ENCODE measurements at regions not wholly inside any gene's neighbourhood (a gene's known extent, or its start where the extent isn't known, plus 50 kb on each side); places are given as distances from the start of the nearest gene placed in this dataset.

GRCh38 chr2:207472343-207473048, 57.3 kb upstream of the CREB1 start:
- no peaks in the 10 kb centered on the region for H3K4me1 ChIP-seq
- H3K36me3 ChIP-seq: no peaks in the 10 kb centered on the region
- H3K27me3 ChIP-seq: no peaks in the 10 kb centered on the region
- no peak overlapping the region for H3K4me3 ChIP-seq
- H3K9me3 ChIP-seq (replicated peaks): no peaks in the 10 kb centered on the region
- H3K27ac ChIP-seq: no peak overlapping the region
- peak in 1 of 2 experiments; percentile 0 for DNase-seq

GRCh38 chr2:207473049-207473930, 56.5 kb upstream of the CREB1 start:
- no peaks in the 10 kb centered on the region for H3K9me3 ChIP-seq (replicated peaks)
- H3K4me1 ChIP-seq: no peaks in the 10 kb centered on the region
- no peak overlapping the region for H3K4me3 ChIP-seq
- DNase-seq: peak; percentile 20 to 52
- H3K27me3 ChIP-seq: no peaks in the 10 kb centered on the region
- no peaks in the 10 kb centered on the region for H3K36me3 ChIP-seq
- no peak overlapping the region for H3K27ac ChIP-seq

DNA sequence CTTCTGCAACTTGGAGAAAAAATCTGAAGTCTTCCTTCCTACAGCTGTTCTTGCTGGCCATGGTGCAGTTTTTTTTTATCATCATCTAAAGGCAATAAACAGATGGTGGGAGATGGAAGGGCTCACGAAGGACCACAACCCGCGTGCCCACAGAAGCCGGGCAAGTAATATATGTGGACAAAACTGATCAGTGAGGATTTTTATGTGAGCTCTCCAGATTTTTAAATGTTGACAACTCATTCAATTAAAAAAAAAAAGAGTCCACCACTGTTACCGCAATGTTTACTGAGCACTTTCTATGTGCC, 55.9 kb upstream of the CREB1 start:
- Histone ChIP-seq H3K9me3 (replicated peaks) (no peaks in the 10 kb centered on the region), H3K27ac (no peak overlapping the region), H3K4me1 (no peaks in the 10 kb centered on the region), H3K36me3 (no peaks in the 10 kb centered on the region), H3K4me3 (no peak overlapping the region), H3K27me3 (no peaks in the 10 kb centered on the region)
- DNase-seq: no peak

DNA sequence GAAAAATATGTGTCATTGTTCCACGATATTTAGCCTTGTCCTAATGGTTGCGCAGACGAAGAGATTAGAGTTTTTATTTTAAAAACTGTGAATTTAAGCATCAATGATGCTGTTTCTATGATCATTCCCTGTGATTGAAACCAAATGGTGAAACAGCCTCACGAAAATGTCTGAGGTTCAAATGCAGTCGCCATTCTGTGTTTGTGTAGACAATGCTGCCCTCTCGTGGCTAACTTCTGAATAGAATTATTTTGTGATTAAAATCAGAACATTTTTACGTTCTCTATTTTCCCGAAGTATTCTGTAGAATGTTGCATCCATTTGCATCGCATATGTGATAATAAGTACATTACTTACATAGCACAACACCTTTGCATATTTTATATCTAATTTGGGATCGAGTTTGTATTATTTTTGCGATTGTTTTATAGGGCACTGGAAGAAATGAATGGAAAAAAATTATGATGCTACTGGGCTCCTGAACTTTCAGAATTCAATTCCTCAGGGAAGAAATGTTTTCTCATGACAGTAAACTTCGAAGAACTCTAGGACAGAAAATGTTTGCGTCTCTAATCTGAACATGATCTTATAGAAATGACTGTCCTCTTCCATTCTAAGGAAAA, 54.8 kb upstream of the CREB1 start:
- Histone ChIP-seq H3K27me3 (no peaks in the 10 kb centered on the region), H3K9me3 (replicated peaks) (no peaks in the 10 kb centered on the region), H3K27ac (no peak overlapping the region), H3K4me3 (no peak overlapping the region), H3K4me1 (no peaks in the 10 kb centered on the region), H3K36me3 (no peaks in the 10 kb centered on the region)
- DNase-seq: peak; percentile 13 to 68

DNA sequence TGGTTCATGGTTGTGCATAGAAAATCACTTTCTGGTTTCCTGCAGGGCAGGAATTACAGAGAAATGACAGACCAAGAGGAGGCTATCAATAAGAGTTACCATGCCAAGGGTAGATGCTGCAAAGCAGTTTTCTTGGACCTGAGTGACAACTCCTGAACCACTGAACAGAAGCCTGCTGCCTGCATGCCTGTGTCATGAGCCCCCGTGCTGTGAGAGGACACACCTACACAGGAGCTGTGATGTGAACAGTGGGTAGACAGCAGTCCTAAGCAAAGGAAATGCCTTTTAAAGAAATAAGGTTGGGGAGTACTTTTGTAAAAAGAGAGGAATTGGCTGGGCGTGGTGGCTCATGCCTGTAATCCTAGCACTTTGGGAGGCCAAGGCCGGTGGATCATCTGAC, 54.2 kb upstream of the CREB1 start:
- no peaks in the 10 kb centered on the region for H3K9me3 ChIP-seq (replicated peaks)
- H3K36me3 ChIP-seq: no peaks in the 10 kb centered on the region
- H3K27ac ChIP-seq: no peak overlapping the region
- no peak for DNase-seq
- no peaks in the 10 kb centered on the region for H3K4me1 ChIP-seq
- H3K27me3 ChIP-seq: no peaks in the 10 kb centered on the region
- H3K4me3 ChIP-seq: no peak overlapping the region

DNA sequence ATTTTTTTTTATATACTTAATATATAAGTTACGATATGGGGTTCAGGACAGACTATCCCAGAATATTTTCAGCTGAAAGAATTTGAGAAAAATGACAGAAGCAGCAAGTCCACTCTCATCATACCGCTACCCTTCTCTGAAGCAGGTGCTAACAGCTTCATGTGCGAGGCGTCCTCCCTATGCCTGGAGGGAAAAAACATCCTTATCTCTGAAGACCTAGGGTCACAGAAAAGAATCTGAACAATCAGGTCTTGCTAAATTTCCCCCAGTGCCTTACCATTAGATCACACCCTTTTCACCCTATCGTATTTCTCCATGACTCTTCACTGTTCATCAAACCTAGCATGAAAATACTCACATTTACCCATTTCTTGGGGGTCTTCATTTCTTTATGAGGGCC, 51.9 kb upstream of the CREB1 start:
- Histone ChIP-seq H3K27me3 (no peaks in the 10 kb centered on the region), H3K36me3 (no peaks in the 10 kb centered on the region), H3K4me1 (no peaks in the 10 kb centered on the region), H3K9me3 (replicated peaks) (no peaks in the 10 kb centered on the region), H3K4me3 (no peak overlapping the region), H3K27ac (no peak overlapping the region)
- DNase-seq: no peak

- H3K27ac ChIP-seq: no peak overlapping the region
Observed at GRCh38 chr2:207478572-207478971, 51.2 kb upstream of the CREB1 start.

GRCh38 chr2:207479198-207479785, 50.5 kb upstream of the CREB1 start:
- Histone ChIP-seq H3K27me3 (no peaks in the 10 kb centered on the region), H3K9me3 (replicated peaks) (no peaks in the 10 kb centered on the region), H3K4me1 (no peaks in the 10 kb centered on the region), H3K36me3 (no peaks in the 10 kb centered on the region), H3K4me3 (no peak overlapping the region), H3K27ac (no peak overlapping the region)
- no peak for DNase-seq

More at GRCh38 chr2:207478572-207478971, 51.2 kb upstream of the CREB1 start:
- no peaks in the 10 kb centered on the region for H3K27me3 ChIP-seq
- H3K4me3 ChIP-seq: no peak overlapping the region
- no peak for DNase-seq
- no peaks in the 10 kb centered on the region for H3K4me1 ChIP-seq
- H3K9me3 ChIP-seq (replicated peaks): no peaks in the 10 kb centered on the region
- H3K36me3 ChIP-seq: no peaks in the 10 kb centered on the region
